ENCODE measurements at regions not wholly inside any gene's neighbourhood (a gene's known extent, or its start where the extent isn't known, plus 50 kb on each side); places are given as distances from the start of the nearest gene placed in this dataset.

GRCh38 chr6:119467488-119468081 is 118.0 kb upstream of the MAN1A1 start:
- WGBS (ENCODE audit: insufficient coverage) = no CpG with 5 or more reads among the region's 2 CpGs
- no peaks in the 10 kb centered on the region for H3K36me3 ChIP-seq (replicated peaks in 1 of 2; ENCODE audit: control insufficient read depth in 1 of 2, insufficient read depth in 2 of 2, low read length in 2 of 2)
- intact Hi-C loops (cut with micrococcal nuclease) = no loop called here
- no peaks in the 10 kb centered on the region for H4K20me1 ChIP-seq (ENCODE audit: insufficient read depth, low read length)
- H3K9me3 ChIP-seq (replicated peaks in 1 of 2; ENCODE audit: control insufficient read depth in 1 of 2, insufficient read depth in 1 of 2, low read length in 2 of 2) = no peaks in the 10 kb centered on the region
- no peak overlapping the region for H3K9ac ChIP-seq (ENCODE audit: insufficient read depth, low read length, poor library complexity, severe bottlenecking)
- TF ChIP-seq CTCF (IDR thresholded peaks at IDR 0.05) = no peak
- no peaks in the 10 kb centered on the region for H3K4me1 ChIP-seq (ENCODE audit: control insufficient read depth in 1 of 2, insufficient read depth in 2 of 2, low read length in 2 of 2)
- no peak overlapping the region for H3K4me2 ChIP-seq (replicated peaks; ENCODE audit: extremely low read depth, low read length, poor library complexity, severe bottlenecking)
- H2AFZ ChIP-seq (ENCODE audit: insufficient read depth, low read depth, low read length, poor library complexity, severe bottlenecking) = no peak overlapping the region
- H3K4me1 Mint-ChIP-seq = peaks cover 7% of the 10 kb centered on the region
- peaks cover 0 to 6% (median 3%) of the 10 kb centered on the region in 7 donors for H3K9me3 Mint-ChIP-seq
- peak in 1 of 3 donors; percentile 25 for DNase-seq
- H3K27me3 ChIP-seq (ENCODE audit: control insufficient read depth in 2 of 2, insufficient read depth in 2 of 2, low read length in 2 of 2) = no peaks in the 10 kb centered on the region
- no peak overlapping the region for H3K27ac ChIP-seq (ENCODE audit: low read depth in 1 of 2, low read length in 2 of 2)
- no peaks in the 10 kb centered on the region for H3K79me2 ChIP-seq (ENCODE audit: insufficient read depth, low read length)
- no peak overlapping the region for H3K4me3 ChIP-seq (replicated peaks in 1 of 3; ENCODE audit: low read depth in 2 of 3, low read length in 3 of 3)
- H3K4me3 Mint-ChIP-seq = no peak overlapping the region
- no peaks in the 10 kb centered on the region for H3K36me3 Mint-ChIP-seq
- H3K27me3 Mint-ChIP-seq (ENCODE audit: low read depth in 3 of 3) = peaks cover 0 to 4% (median 0%) of the 10 kb centered on the region in 3 donors
- H3K27ac Mint-ChIP-seq = no peak overlapping the region

DNA sequence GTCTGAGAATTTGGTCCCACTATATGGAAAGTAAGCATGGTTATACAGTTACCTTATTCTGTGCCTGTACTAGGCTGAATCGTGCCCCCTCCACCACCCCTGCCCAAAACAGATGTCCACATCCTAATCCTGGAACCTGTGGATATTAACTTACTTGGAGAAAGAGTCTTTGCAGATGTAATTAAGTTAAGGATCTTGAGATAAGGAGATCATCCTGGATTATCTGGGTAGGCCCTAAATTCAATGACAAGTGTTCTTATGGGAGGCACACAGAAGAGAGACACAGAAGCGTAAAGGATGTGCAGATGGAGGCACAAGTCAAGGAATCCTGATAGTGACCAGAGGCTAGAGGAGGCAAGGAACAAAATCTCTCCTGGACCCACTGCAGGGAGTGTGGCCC is 116.7 kb upstream of the MAN1A1 start:
- intact Hi-C loops (cut with micrococcal nuclease) = no loop called here

More for the DNA sequence above, 116.7 kb upstream of the MAN1A1 start:
- Mint-ChIP-seq H3K9me3 (peaks cover 2 to 9% (median 4%) of the 10 kb centered on the region in 7 donors), H3K27me3 (ENCODE audit: low read depth in 3 of 3) (peaks cover 0 to 4% (median 1%) of the 10 kb centered on the region in 3 donors), H3K36me3 (no peaks in the 10 kb centered on the region), H3K4me1 (peaks cover 7% of the 10 kb centered on the region), H3K27ac (no peak overlapping the region), H3K4me3 (no peak overlapping the region)
- Histone ChIP-seq H3K27ac (ENCODE audit: low read depth in 1 of 2, low read length in 2 of 2) (no peak overlapping the region), H3K36me3 (replicated peaks in 1 of 2; ENCODE audit: control insufficient read depth in 1 of 2, insufficient read depth in 2 of 2, low read length in 2 of 2) (no peaks in the 10 kb centered on the region), H2AFZ (ENCODE audit: insufficient read depth, low read depth, low read length, poor library complexity, severe bottlenecking) (no peak overlapping the region), H4K20me1 (ENCODE audit: insufficient read depth, low read length) (no peaks in the 10 kb centered on the region), H3K4me2 (replicated peaks; ENCODE audit: extremely low read depth, low read length, poor library complexity, severe bottlenecking) (no peak overlapping the region), H3K4me1 (ENCODE audit: control insufficient read depth in 1 of 2, insufficient read depth in 2 of 2, low read length in 2 of 2) (no peaks in the 10 kb centered on the region), H3K9me3 (replicated peaks in 1 of 2; ENCODE audit: control insufficient read depth in 1 of 2, insufficient read depth in 1 of 2, low read length in 2 of 2) (peaks cover 0 to under 1% of the 10 kb centered on the region in 2 donors), H3K4me3 (replicated peaks in 1 of 3; ENCODE audit: low read depth in 2 of 3, low read length in 3 of 3) (no peak overlapping the region), H3K9ac (ENCODE audit: insufficient read depth, low read length, poor library complexity, severe bottlenecking) (no peak overlapping the region), H3K27me3 (ENCODE audit: control insufficient read depth in 2 of 2, insufficient read depth in 2 of 2, low read length in 2 of 2) (no peaks in the 10 kb centered on the region), H3K79me2 (ENCODE audit: insufficient read depth, low read length) (no peaks in the 10 kb centered on the region)
- DNase-seq = no peak
- TF ChIP-seq CTCF (IDR thresholded peaks at IDR 0.05) = no peak
- 100% methylated on average over 1 of the region's 2 CpGs for WGBS (ENCODE audit: insufficient coverage)
